SK-N-MC (cell line): ENCODE measurements at regions not wholly inside any gene's neighbourhood (a gene's known extent, or its start where the extent isn't known, plus 50 kb on each side); places are given as distances from the start of the nearest gene placed in this dataset.

Experiments
- EZH2 ChIP-seq: fragments of 200-600 bp; sonication (generic); IDR thresholded peaks from one replicate; pipeline ENCODE4 v1.6.1; 2017; ENCODE audit warnings: antibody characterized with exemption
- POLR2AphosphoS5 ChIP-seq: IDR thresholded peaks from 2 replicates; pipeline ENCODE4 v1.6.1; 2012; ENCODE audit warnings: mild to moderate bottlenecking, low read depth, low read length, borderline replicate concordance

- TF ChIP-seq POLR2AphosphoS5 (no peak), EZH2 (no peak)
Measured at GRCh38 chr6:6728169-6728941, 139.8 kb downstream of the LY86 start.
